ENCODE measurements at regions not wholly inside any gene's neighbourhood (a gene's known extent, or its start where the extent isn't known, plus 50 kb on each side); places are given as distances from the start of the nearest gene placed in this dataset.

DNA sequence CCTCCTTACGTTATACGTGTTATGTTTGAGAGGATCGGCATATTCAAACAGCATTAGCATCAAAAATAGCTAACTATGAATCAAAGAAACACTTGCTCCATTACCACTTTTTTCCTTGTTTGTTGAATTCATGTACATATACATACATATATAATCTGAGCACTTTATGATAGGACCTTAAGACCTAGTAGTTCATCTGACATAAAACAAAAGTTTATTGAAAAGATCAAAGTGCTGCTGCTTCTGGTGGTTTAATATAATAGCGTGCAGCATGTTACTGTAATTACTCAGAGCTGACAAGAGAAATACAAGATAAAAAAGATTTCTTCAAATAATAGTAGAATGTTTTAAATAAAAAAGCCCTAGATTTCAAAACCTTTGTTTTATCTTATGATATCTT lies 1850.9 kb upstream of the LRRTM1 start:
- Histone ChIP-seq H3K27me3 (no peaks in the 10 kb centered on the region), H4K20me1 (ENCODE audit: insufficient read depth, poor library complexity, severe bottlenecking) (no peaks in the 10 kb centered on the region), H3K4me2 (no peak overlapping the region), H3K9me2 (replicated peaks; ENCODE audit: insufficient read depth) (no peaks in the 10 kb centered on the region), H3K4me1 (ENCODE audit: insufficient read depth) (no peaks in the 10 kb centered on the region), H3K36me3 (replicated peaks; ENCODE audit: insufficient read depth, low read depth) (no peaks in the 10 kb centered on the region), H2AFZ (no peak overlapping the region), H3K4me3 (no peak overlapping the region), H3K9me3 (ENCODE audit: low read depth) (no peaks in the 10 kb centered on the region), H3K27ac (no peak overlapping the region), H3K79me2 (no peaks in the 10 kb centered on the region)
- DNase-seq (ENCODE audit: low spot score) = no peak
- 76% methylated on average over 4 of the region's 4 CpGs for WGBS (ENCODE audit: low lambda C conversion rate, missing lambda C conversion rate)
- TF ChIP-seq, protein P1, sequence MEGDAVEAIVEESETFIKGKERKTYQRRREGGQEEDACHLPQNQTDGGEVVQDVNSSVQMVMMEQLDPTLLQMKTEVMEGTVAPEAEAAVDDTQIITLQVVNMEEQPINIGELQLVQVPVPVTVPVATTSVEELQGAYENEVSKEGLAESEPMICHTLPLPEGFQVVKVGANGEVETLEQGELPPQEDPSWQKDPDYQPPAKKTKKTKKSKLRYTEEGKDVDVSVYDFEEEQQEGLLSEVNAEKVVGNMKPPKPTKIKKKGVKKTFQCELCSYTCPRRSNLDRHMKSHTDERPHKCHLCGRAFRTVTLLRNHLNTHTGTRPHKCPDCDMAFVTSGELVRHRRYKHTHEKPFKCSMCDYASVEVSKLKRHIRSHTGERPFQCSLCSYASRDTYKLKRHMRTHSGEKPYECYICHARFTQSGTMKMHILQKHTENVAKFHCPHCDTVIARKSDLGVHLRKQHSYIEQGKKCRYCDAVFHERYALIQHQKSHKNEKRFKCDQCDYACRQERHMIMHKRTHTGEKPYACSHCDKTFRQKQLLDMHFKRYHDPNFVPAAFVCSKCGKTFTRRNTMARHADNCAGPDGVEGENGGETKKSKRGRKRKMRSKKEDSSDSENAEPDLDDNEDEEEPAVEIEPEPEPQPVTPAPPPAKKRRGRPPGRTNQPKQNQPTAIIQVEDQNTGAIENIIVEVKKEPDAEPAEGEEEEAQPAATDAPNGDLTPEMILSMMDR (IDR thresholded peaks at IDR 0.05; ENCODE audit: poor library complexity) = no peak
- TF ChIP-seq EZH2phosphoT487 (IDR thresholded peaks at IDR 0.05; ENCODE audit: low read depth, severe bottlenecking, unreplicated experiment) = no peak
- no peak for TF ChIP-seq EZH2 (IDR thresholded peaks at IDR 0.05; ENCODE audit: borderline replicate concordance)

DNA sequence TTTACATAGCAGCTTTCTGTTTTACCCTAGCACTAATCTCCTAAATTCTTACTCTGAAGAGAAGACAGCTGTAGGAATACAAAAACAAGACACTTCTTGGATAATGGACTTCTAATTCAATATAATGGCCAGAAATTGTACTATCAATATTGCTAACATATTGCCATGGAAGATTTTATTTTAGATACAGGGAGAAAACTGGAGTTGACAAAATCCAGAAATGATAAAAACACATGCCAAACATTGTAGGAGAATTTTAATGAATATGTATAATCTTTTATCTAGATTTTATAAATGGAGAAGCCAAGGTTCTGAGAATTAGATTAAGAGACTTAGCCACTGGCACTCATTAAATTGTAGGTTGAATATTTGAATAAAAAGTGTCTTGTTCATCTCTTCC lies 1838.8 kb upstream of the LRRTM1 start:
- H3K9me2 ChIP-seq (replicated peaks; ENCODE audit: insufficient read depth) = no peaks in the 10 kb centered on the region
- no peaks in the 10 kb centered on the region for H3K36me3 ChIP-seq (replicated peaks; ENCODE audit: insufficient read depth, low read depth)
- no peak overlapping the region for H3K4me2 ChIP-seq
- H3K27ac ChIP-seq = no peak overlapping the region
- H4K20me1 ChIP-seq (ENCODE audit: insufficient read depth, poor library complexity, severe bottlenecking) = no peaks in the 10 kb centered on the region
- H3K4me3 ChIP-seq = no peak overlapping the region
- DNase-seq (ENCODE audit: low spot score) = no peak
- peaks cover 6% of the 10 kb centered on the region for H3K4me1 ChIP-seq (ENCODE audit: insufficient read depth)
- H3K27me3 ChIP-seq = no peaks in the 10 kb centered on the region
- TF ChIP-seq EZH2 (IDR thresholded peaks at IDR 0.05; ENCODE audit: borderline replicate concordance) = no peak
- TF ChIP-seq, protein P1 (IDR thresholded peaks at IDR 0.05; ENCODE audit: poor library complexity) = no peak
- no peak for TF ChIP-seq EZH2phosphoT487 (IDR thresholded peaks at IDR 0.05; ENCODE audit: low read depth, severe bottlenecking, unreplicated experiment)
- H3K9me3 ChIP-seq (ENCODE audit: low read depth) = no peaks in the 10 kb centered on the region
- H2AFZ ChIP-seq = no peak overlapping the region
- no peaks in the 10 kb centered on the region for H3K79me2 ChIP-seq

DNA sequence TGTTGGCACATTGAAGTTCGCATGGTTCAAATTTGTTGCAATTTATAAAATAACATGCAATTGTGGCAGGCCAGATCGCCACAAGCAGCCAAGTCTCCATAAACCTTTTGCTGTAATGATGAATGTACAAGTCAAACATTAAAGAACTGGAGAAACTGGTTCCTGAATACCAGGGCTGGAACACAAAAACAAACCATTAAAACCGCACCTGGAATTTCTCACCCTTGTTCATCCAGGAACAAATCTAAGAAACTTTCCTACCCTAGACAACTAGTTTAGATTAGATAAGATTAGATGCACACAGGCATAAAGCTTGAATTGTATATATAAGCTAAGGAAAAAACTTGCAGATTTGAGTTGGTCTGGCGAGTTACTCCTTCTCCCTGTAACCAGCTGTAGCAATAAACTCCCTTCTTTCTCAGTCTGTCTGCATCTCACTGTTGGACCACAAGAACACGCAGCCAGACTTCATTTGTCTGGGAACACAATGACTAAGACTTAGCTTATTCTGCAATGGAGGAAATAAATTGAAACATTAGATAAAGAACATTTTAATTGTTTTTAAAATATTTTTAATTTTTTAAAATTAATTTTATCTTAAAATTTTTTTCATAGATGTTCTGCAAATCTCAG lies 1835.5 kb upstream of the LRRTM1 start:
- no peaks in the 10 kb centered on the region for H4K20me1 ChIP-seq (ENCODE audit: insufficient read depth, poor library complexity, severe bottlenecking)
- H3K9me2 ChIP-seq (replicated peaks; ENCODE audit: insufficient read depth) = no peaks in the 10 kb centered on the region
- H3K27me3 ChIP-seq = no peaks in the 10 kb centered on the region
- no peak overlapping the region for H3K4me3 ChIP-seq
- no peaks in the 10 kb centered on the region for H3K36me3 ChIP-seq (replicated peaks; ENCODE audit: insufficient read depth, low read depth)
- peak overlapping the region; percentile 47 for H3K4me2 ChIP-seq
- H3K9me3 ChIP-seq (ENCODE audit: low read depth) = no peaks in the 10 kb centered on the region
- peaks cover 6% of the 10 kb centered on the region for H3K4me1 ChIP-seq (ENCODE audit: insufficient read depth)
- H3K27ac ChIP-seq = peak overlapping the region; percentile 45
- DNase-seq (ENCODE audit: low spot score) = peak; percentile 45
- TF ChIP-seq EZH2 (IDR thresholded peaks at IDR 0.05; ENCODE audit: borderline replicate concordance) (no peak), EZH2phosphoT487 (IDR thresholded peaks at IDR 0.05; ENCODE audit: low read depth, severe bottlenecking, unreplicated experiment) (no peak)
- TF ChIP-seq, protein P1 (IDR thresholded peaks at IDR 0.05; ENCODE audit: poor library complexity) = no peak
- H2AFZ ChIP-seq = no peak overlapping the region
- no peaks in the 10 kb centered on the region for H3K79me2 ChIP-seq
- 42% methylated on average over 5 of the region's 5 CpGs for WGBS (ENCODE audit: low lambda C conversion rate, missing lambda C conversion rate)
